ENCODE measurements at regions not wholly inside any gene's neighbourhood (a gene's known extent, or its start where the extent isn't known, plus 50 kb on each side); places are given as distances from the start of the nearest gene placed in this dataset.

DNA sequence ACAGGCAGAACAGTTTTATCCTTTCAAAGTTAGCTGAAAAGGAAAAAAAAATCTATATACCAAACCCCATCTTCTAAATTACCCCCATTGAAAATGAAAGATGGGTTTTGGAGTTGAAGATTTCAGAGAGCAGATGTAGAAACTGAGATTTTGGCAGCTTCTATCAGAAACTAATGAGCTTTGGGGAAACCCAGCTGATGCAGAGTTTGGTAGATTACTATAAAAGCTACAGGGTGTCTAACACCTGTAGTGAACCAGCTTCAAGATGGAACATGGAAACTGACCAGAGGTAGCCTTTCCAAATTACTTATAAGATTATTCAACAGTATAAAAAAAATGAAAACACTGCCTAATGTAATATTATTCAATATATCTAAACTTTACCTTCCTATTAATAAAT is 583.1 kb downstream of the XIRP2 start:
- no peak for DNase-seq (ENCODE audit: low spot score)
- no peak for ATAC-seq

DNA sequence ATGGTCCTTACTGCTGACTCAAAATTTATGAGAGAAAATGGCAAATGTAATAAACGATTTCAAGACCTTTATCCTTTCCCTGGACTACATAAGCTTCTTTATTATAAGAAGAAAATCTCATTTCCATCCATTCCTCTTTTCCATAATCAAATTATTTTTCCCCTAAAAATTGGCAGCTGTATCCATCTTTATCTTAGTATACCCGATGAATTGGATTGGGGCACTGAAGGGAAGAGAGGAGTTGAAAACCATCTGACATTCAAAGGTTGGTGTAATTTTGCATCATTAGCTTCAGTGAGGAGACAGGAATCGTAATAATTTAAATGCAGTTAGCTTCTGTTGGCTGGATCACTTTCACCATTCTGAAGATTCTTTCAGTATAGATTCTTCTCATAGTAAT is 574.1 kb downstream of the XIRP2 start:
- ATAC-seq: no peak
- no peak for DNase-seq (ENCODE audit: low spot score)

DNA sequence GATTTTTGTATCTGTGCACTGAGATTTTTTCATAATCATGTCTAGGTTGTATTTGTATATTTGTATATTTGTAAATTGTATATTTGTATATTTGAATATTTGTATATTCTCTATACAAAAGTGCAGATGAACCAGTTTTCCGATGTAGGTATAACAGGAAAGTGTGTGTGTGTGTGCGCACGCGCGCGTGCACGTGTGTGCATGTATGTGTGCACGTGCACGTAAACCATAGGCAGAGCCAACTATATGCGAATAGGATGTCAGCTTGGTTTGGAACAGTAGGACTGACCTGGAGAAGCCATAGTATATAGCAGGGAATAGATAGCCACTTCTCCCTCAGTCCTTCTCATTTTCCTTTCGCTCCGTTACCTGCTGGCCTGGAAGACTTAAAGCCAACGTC is 565.8 kb downstream of the XIRP2 start:
- ATAC-seq (no peak), DNase-seq (ENCODE audit: low spot score) (no peak)

DNA sequence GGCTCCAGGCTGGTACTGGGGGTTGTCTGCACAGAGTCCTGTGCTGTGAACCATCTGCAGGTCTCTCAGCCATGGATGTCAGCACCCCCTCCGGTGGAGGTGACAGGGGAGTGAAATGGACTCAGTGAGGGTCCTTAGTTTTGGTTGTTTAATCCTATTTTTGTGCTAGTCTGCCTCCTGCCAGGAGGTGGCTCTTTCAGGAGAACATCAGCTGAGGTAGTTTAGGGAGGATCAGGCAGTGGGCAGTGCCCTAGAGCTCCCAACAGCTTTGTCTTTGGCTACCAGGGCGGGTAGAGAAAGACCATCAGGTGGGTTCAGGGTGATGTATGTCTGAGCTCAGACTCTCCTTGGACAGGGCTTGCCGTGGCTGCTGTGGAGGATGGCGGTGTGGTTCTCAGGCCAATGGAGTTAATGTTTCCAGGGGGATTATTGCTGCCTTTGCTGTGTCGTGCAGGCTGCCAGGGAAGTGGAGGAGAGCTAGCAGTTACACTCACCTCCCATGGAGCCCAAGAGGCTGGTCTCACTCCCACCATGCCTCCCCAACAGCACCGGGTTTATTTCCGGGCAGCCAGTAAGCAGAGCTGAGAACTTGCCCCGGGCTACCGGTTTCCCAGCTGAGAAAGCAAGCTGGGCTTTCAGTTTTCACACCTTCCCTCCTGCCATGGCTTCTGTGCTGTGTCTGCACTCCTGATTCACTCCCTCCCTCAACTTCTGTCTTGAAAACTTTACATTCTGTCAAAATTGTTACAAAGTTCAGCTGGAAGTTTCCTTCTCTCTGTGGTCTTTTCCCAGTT is 563.4 kb downstream of the XIRP2 start:
- no peak for DNase-seq (ENCODE audit: low spot score)
- ATAC-seq: no peak

DNA sequence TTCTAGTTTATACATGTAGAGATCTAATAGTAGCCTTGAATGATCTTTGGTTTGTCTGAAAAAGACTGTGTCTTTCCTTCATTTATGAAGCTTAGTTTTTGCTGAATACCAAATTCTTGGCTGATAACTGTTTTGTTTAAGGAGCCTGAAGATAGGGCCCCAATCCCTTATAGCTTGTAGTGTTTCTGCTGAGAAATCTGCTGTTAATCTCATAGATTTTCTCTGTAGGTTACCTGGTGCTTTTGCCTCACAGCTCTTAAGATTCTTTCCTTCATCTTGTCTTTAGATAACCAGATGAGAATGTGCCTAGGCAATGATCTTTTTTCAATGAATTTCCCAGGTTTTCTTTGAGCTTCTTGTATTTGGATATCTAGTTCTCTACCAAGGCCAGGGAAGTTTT is 562.1 kb downstream of the XIRP2 start:
- no peak for ATAC-seq
- DNase-seq (ENCODE audit: low spot score): no peak

DNA sequence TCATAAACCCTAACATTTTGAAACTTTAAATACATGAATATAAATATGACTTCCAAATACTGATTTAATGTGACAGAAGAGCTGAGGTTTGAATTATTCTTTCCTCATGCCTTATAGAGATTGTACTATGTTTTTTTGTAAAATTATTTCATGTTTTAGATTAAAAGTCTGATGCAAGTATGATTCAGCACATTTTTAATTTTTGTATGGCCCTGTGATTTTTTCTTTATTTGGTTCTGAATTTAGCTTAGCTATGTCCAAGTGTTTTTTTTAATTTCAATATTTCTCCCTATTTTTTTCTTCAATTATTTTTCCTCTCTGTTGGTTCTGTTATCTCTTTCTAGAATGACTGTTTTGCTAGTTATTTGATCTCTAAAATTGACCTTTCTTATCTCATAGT is 552.1 kb downstream of the XIRP2 start:
- ATAC-seq (no peak), DNase-seq (ENCODE audit: low spot score) (no peak)

DNA sequence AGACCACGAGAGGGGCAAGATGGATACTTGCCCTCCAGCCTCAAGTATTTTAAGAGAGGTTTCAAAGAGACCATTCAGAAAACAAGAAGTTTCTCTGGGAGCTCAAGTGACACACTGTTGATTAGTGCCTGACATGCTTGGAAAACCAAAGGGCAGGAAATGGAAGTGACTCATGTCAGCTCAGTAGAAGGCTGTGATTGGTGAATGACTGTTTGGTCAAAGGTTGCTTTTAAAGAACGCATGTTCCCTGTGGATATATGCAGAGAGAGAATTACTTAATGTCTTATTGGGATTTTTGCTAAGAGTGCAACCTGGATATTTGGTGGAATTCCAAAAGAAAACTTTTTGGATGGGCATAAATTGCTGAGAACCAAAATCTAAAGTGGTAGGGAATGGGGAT is 549.9 kb downstream of the XIRP2 start:
- DNase-seq (ENCODE audit: low spot score) (no peak), ATAC-seq (no peak)

DNA sequence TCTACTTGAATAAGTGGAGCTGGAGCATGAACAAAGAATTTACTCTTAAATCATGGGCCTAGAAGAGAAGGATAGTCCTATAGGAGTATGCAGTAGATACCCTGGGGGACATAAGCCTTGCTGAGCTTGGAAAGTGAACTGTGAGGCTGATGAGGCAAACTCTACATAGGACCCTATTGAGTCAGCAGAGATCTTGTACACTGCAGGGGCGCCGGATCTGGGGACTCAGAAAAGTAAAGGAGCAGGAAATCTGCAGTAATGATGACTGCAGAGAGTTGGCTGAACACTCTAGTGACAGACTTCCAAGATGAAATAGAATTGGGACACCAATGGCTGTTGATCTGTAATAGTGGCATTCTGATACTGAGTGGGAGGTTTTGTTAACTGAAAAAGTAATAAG is 543.7 kb downstream of the XIRP2 start:
- no peak for ATAC-seq
- DNase-seq (ENCODE audit: low spot score): no peak

DNA sequence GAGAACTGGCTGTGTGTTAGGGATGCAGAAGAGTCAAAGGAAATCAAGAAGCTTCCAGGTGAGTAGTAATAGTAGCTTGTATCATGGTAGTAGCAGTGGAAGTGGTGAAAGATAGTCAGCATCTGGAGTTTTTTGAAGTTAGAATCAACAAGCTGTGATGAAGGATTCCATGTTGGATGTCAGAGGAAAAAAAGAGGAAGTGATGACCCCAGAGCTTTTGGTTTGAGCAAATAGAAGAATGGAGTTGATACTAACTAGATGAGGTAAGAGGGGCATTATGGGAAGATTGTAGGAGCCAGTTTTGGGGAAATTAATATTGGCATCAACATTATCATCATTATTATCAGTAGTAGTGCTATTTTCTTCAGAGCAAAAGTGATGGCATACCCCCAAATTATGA is 542.2 kb downstream of the XIRP2 start:
- DNase-seq (ENCODE audit: low spot score): no peak
- ATAC-seq: no peak

DNA sequence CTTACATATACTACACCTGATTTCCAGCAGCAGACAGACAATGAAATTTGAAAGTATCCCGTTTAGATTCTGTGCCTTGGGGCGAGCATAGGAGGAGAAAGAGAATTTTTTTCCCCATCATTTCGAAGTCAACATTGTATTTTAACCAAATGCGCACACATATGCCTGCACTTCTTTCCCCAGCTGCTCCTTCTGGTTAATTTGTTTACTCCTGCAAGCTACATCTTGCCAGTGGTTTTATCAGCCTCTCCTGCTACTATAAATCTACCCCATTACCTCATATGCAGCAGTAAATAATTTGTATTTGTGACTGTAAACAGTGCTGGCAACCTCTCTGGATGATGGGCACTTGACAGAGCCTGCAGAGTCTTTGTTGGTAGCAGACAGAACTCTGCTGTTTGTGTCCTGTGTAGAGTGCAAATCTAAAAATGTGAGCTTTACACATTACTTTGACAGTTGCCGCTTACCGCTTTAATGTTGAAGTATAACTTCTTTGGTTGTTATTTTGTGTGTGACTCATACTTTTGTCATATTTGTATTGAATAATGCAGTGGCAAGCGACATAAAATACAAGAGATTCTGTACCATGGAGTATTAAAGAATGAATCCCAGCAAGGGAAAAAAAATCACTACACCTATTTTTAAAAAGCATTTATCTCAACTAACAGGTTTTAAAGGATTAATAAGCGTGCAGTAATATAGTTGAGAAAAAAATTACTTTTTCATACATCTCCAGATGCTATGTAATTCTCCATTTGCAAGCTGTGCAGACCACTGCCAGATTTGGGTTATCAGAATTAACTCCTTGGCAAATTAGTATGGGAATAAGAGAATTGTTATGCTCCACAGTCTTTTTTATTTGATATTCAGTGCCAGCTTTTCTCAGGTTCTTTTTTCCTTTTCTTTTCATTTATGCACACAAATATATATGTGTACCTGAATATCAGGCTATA is 536.8 kb downstream of the XIRP2 start:
- DNase-seq (ENCODE audit: low spot score): no peak

DNA sequence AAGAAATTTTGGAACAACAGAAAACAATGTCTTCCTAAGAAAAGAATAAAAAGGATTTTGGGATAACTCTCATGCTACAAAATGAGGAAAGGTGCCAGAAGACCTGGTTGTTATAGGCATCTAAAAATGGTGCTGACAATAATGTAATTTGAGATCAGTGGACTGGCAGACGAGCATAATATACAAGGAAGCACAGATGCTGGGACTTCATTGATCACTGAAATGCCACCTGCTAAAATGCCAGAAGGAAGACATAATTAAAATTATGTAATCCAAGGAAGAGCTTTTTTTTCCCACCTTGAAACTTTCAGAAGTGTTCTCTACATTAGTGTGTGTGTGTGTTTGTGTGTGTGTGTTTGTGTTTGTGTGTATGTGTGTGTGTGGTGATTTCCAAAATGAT is 535.9 kb downstream of the XIRP2 start:
- no peak for DNase-seq (ENCODE audit: low spot score)
- no peak for ATAC-seq

More for the DNA sequence above, 536.8 kb downstream of the XIRP2 start:
- no peak for ATAC-seq

DNA sequence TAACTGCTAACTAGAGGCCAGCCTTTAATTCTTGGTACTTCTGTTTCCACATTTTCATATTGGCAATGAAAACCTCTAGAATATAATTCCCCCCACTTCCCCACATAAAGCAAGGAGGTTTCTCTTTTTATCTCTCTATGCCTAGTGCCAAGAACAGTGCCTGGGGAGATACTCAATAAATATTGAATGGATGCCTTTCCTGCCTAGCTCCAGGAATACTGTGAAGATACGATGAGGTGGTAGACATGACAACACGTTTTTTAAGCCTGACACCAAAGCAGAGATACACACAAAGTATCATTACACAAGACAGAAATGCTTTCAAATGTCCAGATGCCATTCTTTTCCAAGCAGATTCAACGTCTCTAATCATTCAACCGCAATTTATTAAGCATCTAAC is 535.5 kb downstream of the XIRP2 start:
- no peak for ATAC-seq
- DNase-seq (ENCODE audit: low spot score): no peak

DNA sequence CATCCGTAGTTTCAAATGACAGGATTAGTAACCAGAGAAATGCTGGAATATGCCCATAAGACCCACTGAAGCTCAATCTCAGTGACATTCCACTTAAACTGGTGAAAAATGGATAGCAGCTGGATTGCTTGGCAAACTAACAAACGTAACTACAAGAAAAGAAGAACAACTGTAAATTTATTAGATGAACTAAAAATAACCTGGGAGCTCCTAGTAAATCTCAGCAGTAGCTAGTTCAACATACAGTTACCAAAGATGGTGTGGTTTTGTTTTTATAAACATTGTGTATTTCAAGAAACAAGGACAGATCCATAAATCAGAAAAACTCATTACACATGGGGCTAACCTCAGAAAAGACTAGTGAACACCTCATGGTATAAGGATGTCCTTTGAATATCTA is 531.9 kb downstream of the XIRP2 start:
- DNase-seq (ENCODE audit: low spot score): no peak
- ATAC-seq: no peak

DNA sequence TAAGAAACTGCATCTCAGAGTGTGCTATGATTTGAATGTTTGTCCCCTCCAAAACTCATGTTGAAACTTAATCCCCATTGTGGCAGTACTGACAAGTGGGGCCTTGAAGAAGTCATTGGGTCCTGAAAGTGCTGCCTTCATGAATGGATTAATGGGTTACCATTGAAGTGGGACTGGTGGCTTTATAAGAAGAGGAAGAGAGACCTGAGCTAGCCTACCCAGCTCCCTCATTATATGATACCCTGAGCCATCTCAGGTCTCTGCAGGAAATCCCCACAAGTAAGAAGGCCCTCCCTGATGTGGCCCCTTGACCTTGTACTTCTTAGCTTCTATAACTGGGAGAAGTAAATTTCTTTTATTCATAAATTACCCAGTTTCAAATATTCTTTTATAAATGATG is 526.8 kb downstream of the XIRP2 start:
- ATAC-seq: no peak
- DNase-seq (ENCODE audit: low spot score): no peak

DNA sequence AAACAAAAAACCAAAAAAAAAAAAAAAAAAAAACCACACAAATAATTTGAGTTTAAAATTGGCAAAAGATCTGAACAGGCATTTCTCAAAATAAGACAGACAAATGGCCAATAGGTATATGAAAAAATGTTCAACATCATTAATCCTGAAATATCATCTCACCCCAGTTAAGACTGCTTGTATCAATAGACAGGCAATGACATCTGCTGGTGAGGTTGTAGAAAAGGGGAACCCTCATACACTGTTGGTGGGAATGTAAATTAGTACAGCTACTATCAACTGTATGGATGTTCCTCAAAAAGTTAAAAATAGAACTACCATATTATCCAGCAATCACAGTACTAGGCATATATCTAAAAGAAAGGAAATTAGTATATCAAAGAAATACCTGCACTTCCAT is 523.1 kb downstream of the XIRP2 start:
- ATAC-seq (no peak), DNase-seq (ENCODE audit: low spot score) (no peak)

DNA sequence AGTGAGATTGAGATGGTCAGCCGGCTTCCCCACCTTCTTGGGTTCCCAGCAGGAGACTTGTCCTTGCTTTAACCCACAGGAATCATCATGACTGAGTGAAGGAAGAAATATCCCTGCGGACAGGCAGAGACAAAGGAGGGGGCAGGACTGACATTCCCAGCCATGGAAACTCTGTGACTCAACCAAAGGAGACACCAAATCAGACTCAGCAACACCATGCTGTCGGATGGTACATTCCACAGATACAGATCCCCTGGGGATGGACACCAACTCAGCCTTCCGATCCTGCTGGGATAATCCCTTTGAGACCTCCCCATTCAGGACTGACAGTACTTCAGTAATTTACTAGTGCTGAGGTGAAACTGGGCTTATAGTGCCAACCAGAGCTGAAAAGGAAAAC is 518.3 kb downstream of the XIRP2 start:
- DNase-seq (ENCODE audit: low spot score): no peak
- ATAC-seq: no peak

DNA sequence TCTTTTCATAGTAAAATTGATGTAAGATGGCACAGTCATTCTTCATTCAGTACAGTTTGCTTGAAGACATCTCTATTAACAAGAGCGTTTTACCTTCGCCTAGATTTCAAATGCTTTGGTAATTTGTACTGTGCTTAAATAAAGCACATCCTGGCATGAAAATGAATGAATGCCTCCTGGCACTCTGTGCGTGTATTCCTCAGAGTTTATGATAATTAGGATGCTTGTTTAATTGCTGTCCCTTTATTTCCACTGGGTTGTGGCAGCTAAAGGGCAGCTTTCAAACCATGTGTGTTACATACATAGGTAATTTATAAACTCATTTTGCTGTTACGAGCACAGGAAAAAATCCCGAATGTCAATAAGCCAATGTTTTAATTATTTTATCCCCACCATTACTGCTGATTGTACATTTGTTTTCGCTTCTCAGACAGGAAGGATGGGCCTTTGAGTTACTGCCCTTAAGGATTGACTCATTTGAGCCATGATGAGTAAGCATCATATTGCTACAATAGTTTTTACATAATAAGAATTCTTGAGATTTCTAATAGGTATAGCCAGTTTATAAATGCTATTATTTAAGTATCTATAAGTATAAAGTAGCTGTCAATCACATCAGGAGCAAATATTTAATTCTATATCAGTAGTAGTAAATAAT is 516.5 kb downstream of the XIRP2 start:
- no peak for ATAC-seq

DNA sequence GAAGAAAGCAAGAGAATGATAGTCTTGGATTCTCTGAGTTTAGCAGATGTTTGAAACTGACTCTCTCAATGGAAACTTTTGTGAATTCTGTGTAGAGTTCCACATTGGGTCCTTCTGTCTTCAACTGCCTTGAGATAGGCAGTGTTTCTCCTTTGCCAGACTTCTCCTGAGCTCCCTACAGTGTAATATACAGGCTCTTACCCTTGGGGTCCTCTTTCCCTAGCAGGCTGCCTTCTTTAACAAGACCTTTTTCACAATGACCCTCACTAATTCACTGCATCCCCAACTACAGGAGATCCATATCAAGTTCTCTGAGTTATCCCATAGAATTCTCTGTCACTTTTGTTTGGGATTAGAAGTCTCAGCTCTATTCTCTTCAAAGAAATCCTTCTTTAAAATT is 513.0 kb downstream of the XIRP2 start:
- ATAC-seq (no peak), DNase-seq (ENCODE audit: low spot score) (no peak)

More for the DNA sequence above, 516.5 kb downstream of the XIRP2 start:
- no peak for DNase-seq (ENCODE audit: low spot score)

DNA sequence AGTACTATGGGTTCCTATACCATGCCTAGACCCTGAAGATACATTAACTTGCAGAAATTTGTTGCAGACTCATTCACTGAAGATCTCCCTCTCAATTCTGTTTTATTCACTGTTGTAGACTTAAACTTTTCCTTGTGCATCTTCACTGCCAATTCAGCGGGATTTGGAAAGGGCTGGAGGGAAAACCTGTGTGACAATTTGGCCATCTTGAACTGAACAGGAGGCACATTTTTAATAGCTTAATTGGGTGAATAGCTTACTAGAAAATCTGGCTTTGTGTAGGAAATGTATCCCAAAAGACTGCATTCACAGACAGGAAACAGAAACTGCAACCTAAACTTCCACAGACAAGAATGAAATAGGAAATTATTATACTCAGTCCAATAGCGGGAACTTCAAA is 512.3 kb downstream of the XIRP2 start:
- DNase-seq (ENCODE audit: low spot score): no peak

DNA sequence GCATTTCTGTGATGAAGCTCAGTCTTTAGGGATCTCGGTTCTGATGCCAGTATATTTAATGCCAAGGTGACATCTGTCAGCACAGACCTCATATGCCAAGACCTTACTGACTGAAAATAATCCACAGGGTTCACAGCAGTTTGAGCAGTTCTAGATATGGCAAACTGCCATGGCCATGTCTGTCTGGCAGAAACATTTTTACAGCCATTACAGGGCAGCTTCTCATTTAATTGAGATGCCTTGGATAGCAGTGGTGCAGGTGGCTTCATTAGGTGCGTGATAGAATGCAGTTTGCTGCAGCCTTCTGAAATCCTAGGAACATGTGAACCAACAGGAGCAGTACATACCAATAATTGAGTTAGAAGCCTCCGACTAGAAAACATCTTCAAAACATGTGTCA is 510.6 kb downstream of the XIRP2 start:
- DNase-seq (ENCODE audit: low spot score) (no peak), ATAC-seq (no peak)

More for the DNA sequence above, 512.3 kb downstream of the XIRP2 start:
- ATAC-seq: no peak

DNA sequence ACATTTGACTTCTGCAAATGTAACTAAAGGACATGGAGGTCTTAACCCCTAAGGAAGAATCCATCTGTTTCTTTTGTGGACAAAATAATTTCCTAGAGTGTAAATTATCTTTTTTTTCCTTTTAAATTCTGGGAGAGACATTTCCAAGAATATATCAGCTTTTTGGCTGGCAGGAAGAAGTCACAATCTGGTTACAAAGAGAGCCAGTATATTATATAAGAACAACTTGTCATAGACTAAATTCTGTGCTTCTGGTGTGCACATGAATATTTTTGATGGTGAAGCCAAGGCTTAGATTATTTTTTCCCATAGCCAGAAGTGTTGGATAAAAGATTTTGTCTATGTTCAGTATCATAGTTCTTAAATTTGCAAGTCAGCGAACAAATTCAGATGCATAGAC is 500.6 kb downstream of the XIRP2 start:
- ATAC-seq: no peak
- DNase-seq (ENCODE audit: low spot score): no peak

DNA sequence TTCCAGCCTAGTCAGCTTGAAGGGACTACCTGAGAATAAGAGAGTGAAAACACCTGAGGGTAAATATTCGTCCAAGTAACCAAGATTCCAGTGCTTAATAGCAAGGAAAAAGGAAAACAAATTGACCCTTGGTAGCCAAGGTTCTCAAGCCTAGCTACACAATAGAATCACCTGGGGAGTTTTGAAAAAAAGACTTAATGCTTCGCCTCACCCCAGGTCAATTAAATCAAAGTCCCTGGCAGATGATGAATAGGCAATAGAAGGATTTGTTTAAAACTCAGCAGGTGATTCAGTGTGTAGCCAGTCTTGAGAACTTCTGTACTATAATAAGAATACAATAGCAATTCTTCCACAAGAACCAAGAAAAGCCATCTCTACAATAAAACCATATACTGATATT is 500.2 kb downstream of the XIRP2 start:
- DNase-seq (ENCODE audit: low spot score) (no peak), ATAC-seq (no peak)
